Adrenal gland (tissue), 5 donors: ENCODE measurements at regions not wholly inside any gene's neighbourhood (a gene's known extent, or its start where the extent isn't known, plus 50 kb on each side); places are given as distances from the start of the nearest gene placed in this dataset.

Experiments
- POLR2A ChIP-seq, 2 donors: fragments of 450-650 bp; IDR thresholded peaks; one replicate each; pipeline ENCODE4 v1.6.1; 2017; ENCODE audit warnings: antibody characterized with exemption in 2 of 2, mild to moderate bottlenecking in 2 of 2, moderate library complexity in 1 of 2
- TF ChIP-seq, protein P1 (sequence below), 6 experiments: fragments of 450-650 bp in 4 of 6; fragments of 200-600 bp in 2 of 6; sonication (generic) in 1 of 6; IDR thresholded peaks; 1 replicate in 5 of 6; 2 replicates in 1 of 6; pipeline versions ENCODE4 v1.5.1 to v1.8.0; 2016 to 2021; ENCODE audit warnings: antibody characterized with exemption in 6 of 6, mild to moderate bottlenecking in 2 of 6, moderate library complexity in 1 of 6
- donor health status: DM: no; HTN: no; CAD: no.

DNA sequence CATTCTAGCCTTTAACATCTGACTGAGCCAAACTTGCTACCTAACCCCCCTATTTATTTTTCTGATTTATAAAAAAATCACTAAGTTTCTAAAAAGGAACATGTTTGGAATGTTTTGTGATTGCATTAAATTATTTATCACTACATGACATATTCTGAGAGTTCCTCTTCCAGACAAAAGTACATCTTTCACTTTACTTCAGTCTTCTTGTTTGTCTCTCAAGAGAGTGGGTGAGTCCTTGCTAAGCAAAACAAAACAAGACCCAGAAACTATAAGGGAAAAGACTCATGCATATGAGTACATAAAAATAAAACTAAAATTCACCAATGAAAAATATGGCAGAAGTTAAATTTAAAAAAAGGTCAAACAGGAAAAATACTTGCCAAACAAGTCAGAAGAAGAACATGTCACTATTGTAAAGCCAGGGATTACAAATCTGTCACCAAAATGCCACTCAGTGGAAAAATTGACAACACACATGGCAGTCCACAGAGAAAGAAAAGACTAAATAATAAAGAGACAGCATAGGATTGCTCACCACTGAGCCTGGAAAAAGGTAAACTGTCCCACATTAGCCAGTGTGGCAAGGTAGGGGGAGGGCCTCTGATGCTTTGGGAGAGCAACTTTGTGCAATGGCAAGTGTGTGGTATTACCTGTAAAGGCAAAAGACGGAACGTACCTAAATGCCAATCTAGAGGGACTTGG lies 166.7 kb upstream of the ZNF32 start:
- TF ChIP-seq, protein P1, sequence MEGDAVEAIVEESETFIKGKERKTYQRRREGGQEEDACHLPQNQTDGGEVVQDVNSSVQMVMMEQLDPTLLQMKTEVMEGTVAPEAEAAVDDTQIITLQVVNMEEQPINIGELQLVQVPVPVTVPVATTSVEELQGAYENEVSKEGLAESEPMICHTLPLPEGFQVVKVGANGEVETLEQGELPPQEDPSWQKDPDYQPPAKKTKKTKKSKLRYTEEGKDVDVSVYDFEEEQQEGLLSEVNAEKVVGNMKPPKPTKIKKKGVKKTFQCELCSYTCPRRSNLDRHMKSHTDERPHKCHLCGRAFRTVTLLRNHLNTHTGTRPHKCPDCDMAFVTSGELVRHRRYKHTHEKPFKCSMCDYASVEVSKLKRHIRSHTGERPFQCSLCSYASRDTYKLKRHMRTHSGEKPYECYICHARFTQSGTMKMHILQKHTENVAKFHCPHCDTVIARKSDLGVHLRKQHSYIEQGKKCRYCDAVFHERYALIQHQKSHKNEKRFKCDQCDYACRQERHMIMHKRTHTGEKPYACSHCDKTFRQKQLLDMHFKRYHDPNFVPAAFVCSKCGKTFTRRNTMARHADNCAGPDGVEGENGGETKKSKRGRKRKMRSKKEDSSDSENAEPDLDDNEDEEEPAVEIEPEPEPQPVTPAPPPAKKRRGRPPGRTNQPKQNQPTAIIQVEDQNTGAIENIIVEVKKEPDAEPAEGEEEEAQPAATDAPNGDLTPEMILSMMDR (IDR thresholded peaks at IDR 0.05): no peak
- TF ChIP-seq POLR2A (IDR thresholded peaks at IDR 0.05): no peak
